HPDE6-E6E7 (cell line): ENCODE measurements at regions not wholly inside any gene's neighbourhood (a gene's known extent, or its start where the extent isn't known, plus 50 kb on each side); places are given as distances from the start of the nearest gene placed in this dataset.

Experiments used
- DNase-seq: peaks from one replicate; pipeline ENCODE4 v3.0.0; 2011; ENCODE audit warnings: missing footprints; ENCODE audit errors: extremely low spot score

DNA sequence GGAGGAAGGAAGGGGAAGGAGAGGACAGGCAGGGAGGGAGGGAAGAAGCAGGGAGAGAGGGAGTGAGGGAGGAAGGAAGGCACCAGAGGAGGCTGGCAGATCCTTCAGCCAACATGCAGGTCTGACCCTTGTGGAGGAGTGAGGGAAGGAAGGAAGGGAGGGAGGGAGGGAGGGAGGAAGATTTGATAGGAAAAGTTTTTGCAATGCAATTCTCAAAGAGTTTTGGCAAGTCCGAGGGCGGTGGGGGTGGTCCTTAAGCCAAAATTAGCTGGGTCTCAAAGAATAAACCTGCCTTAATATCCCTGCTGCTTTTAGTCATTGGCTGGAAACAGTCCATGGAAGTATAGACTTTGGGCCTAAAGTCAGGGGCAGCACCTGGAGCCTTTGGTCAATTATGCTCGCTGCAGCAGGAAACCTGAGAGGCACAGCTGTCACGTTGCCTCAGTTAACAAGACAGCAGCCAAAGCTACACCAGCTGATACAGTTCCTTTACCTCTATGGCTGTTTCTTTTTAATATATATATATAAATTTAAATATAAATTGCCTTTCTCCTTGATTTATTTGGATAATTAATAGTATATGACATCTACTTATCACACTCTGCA is 115.7 kb upstream of the RALGAPA2 start:
- DNase-seq: no peak

GRCh38 chr20:20824924-20825584 is 112.6 kb upstream of the RALGAPA2 start:
- peak; percentile 49 for DNase-seq

- DNase-seq: no peak
Observed at GRCh38 chr20:20823476-20823881, 111.0 kb upstream of the RALGAPA2 start.

- no peak for DNase-seq
Observed at GRCh38 chr20:20821484-20822260, 109.2 kb upstream of the RALGAPA2 start.

GRCh38 chr20:20820785-20821483 is 108.5 kb upstream of the RALGAPA2 start:
- no peak for DNase-seq

- DNase-seq: no peak
Observed at GRCh38 chr20:20820104-20820503, 107.7 kb upstream of the RALGAPA2 start.

- DNase-seq: no peak
Observed at GRCh38 chr20:20816969-20817755, 104.7 kb upstream of the RALGAPA2 start.

- no peak for DNase-seq
Observed at GRCh38 chr20:20815711-20816455, 103.4 kb upstream of the RALGAPA2 start.

DNA sequence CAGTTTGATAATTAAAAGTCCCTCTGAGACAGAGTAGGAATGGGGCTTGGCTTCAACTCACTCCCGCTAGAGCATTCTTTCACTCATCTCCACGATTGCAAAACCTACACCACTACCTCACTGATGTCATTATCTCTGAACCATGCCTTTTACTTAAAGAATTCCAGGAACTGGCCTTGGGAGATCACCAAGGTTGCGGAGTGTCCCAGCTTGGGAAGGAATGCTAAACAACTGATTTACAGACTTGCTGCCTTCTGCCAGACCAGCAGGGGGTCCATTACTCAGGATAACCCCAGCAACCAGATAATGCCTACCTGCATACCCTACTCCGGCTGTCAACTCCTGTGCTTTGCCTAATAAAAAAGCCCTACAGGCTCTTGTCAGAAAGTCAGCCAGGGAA is 102.2 kb upstream of the RALGAPA2 start:
- no peak for DNase-seq

DNA sequence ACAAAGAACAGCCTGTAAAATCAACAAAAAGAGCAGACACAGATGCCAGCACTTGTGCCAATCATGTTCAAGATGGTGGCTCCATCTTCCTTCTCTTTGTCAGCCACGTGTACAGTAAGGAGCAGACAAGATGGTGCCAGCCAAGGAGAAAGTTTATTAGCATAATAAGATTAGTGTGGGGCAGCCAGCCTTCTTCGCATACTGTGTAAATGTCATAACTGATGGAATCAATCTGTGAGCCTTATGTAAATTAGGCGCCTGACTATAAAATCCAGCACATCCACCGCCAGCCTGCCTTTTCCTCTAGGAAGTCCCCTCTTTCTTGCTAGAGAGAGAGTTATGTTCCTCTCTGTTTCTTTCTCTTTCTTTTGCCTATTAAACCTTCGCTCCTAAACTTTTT is 99.7 kb upstream of the RALGAPA2 start:
- DNase-seq: no peak

GRCh38 chr20:20808016-20808415 is 95.6 kb upstream of the RALGAPA2 start:
- DNase-seq: no peak

DNA sequence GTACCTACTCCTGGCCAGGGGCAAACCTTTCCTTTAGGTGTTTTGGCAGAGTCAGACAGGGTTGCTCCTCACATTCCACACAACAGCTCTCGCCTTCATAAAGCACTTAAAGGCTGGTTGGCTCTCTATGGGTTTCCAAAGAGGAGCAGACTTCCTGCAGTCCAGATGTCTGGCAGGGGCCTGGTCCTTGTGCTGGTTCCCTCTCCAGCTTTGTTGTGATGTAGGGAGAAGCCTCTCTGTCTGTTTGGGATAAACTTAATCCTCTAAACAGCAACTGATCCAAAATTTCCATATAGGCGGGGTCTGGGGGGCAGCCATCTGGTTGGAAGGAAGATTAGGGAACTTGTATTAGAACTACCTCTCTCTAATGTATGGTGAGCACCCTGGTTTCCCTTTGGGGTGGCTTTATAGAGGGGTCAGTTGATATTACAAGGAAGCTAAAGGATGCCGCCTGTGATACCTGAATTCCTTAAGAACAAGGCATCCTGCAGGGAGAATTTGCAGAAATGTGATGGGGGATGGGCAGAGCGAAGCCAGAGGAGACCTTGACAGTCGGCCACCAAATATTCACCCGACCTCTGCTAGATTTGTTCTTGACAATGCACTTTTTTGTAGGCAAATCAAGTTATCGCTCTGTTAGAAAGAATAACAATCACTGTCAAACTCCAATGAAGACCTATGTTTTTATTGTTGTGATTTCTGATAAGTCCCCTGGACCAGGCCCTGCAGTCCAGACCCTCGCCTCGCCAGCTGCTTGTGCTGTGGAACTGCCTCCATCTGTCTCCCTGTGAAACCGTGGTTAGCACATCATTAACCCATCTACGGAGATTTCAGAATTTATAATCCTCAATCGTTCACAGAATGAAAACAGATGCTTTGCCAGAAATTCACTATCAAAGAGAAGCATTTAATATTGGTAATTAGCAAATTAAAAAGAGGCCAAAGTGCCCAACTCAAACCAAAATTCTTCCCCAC is 94.0 kb upstream of the RALGAPA2 start:
- DNase-seq: no peak

GRCh38 chr20:20803011-20803410 is 90.6 kb upstream of the RALGAPA2 start:
- DNase-seq: no peak

GRCh38 chr20:20802328-20802727 is 89.9 kb upstream of the RALGAPA2 start:
- no peak for DNase-seq

DNA sequence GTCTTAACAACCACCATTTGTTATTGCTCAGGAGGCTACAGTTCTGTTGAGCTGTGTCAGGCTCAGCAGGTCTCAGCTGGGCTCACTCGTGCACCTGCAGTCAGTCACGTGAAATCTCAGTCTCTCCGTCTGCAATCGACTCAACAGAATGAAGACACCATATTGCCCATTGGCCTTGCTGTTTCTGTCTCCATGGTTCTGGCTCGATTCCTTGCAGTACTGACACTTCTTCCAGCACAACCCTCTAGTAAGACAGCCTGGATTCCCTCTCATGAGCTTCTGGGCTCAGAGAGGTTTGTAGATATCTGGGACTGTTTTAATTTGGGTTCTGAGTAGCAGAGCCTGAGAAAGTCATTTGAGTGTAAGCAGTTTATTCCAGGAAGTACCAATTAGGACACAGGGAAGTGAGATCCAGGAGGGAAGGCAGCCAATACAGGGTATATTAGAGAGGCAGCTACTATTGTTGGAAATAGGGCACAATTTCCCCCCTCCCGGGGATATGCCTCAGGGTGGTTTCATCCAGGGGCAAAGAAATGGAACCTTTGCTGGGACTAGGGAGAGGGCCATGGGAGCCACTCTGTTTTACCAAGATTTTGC is 87.4 kb upstream of the RALGAPA2 start:
- DNase-seq: no peak

GRCh38 chr20:20797521-20798310 is 85.3 kb upstream of the RALGAPA2 start:
- DNase-seq: no peak

GRCh38 chr20:20796766-20797440 is 84.5 kb upstream of the RALGAPA2 start:
- no peak for DNase-seq

DNA sequence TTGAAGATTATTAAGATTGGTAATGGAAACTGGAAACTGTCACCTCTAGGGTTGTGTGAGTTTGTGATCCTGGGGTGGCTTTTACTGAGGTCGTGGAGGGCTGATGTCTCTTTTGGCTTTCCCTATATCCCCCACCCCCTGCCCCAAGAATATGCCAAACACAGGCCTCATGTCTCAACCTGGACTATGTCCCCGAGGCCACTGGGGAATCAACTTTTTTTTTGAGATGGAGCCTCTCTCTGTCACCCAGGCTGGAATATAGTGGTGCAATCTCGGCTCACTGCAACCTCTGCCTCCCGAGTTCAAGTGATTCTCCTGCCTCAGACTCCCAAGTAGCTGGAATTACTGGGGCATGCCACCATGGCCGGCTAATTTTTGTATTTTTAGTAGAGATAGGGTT is 83.3 kb upstream of the RALGAPA2 start:
- no peak for DNase-seq
